ENCODE measurements at regions not wholly inside any gene's neighbourhood (a gene's known extent, or its start where the extent isn't known, plus 50 kb on each side); places are given as distances from the start of the nearest gene placed in this dataset.

DNA sequence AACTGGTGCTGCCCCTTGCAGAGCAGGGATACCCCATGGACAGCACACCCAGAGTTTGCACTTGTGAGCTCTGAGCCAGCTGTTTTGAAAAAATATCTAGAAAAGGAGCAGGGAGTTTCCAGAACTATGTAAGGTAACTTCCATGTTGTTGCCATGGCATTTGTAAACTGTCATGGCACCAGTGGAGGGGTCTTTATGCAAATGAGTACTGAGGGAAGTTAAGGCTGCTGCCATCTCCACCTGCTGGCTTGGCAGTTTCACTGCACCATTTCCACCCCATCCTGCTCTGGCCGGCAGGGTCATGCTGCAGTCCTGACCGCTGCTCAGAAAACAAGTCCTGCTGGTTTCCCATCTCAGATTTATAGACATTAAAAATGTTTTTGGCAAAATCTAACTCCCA is 52.3 kb upstream of the SNTG2 start:
- H3K4me1 ChIP-seq (ENCODE audit: control insufficient read depth in 2 of 2, insufficient read depth in 2 of 2, low read length in 1 of 2) = no peaks in the 10 kb centered on the region
- no peak overlapping the region for H3K27ac ChIP-seq (ENCODE audit: low read depth in 2 of 2, low read length in 1 of 2)
- H3K27me3 ChIP-seq (ENCODE audit: control insufficient read depth in 1 of 2, insufficient read depth in 2 of 2, low read length in 2 of 2) = no peaks in the 10 kb centered on the region
- H3K9me3 ChIP-seq (ENCODE audit: control insufficient read depth in 2 of 2, insufficient read depth in 1 of 2, low read depth in 1 of 2, low read length in 1 of 2) = peaks cover 4 to 10% of the 10 kb centered on the region in 2 donors
- no peak overlapping the region for H3K4me3 ChIP-seq (ENCODE audit: low read depth in 1 of 2, low read length in 2 of 2)
- no peaks in the 10 kb centered on the region for H3K36me3 ChIP-seq (ENCODE audit: control insufficient read depth in 2 of 2, insufficient read depth in 2 of 2, low read length in 1 of 2)
- WGBS, 2 donors = 55 to 64% methylated on average over 2 of the region's 2 CpGs

DNA sequence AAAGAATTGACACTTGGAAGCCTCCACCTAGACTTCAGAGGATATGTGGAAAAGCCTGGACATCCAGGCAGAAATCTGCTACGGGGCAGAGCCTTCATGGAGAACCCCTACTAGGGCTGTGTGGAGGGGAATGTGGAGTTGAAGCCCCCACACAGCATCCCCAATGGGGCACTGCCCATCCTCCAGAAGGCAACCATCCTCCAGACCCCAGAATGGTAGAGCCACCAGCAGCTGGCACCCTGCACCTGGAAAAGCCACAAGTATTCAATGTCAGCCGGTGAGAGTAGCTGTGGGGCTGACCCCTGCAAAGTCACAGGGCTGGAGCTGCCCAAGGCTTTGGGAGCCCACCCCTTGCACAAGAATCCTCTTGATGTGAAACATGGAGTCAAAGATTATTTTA is 53.6 kb upstream of the SNTG2 start:
- Histone ChIP-seq H3K27me3 (ENCODE audit: control insufficient read depth in 1 of 2, insufficient read depth in 2 of 2, low read length in 2 of 2) (no peaks in the 10 kb centered on the region), H3K9me3 (ENCODE audit: control insufficient read depth in 2 of 2, insufficient read depth in 1 of 2, low read depth in 1 of 2, low read length in 1 of 2) (peaks cover 4 to 10% of the 10 kb centered on the region in 2 donors), H3K4me1 (ENCODE audit: control insufficient read depth in 2 of 2, insufficient read depth in 2 of 2, low read length in 1 of 2) (no peaks in the 10 kb centered on the region), H3K36me3 (ENCODE audit: control insufficient read depth in 2 of 2, insufficient read depth in 2 of 2, low read length in 1 of 2) (no peaks in the 10 kb centered on the region), H3K4me3 (ENCODE audit: low read depth in 1 of 2, low read length in 2 of 2) (no peak overlapping the region), H3K27ac (ENCODE audit: low read depth in 2 of 2, low read length in 1 of 2) (no peak overlapping the region)
- WGBS, 2 donors = 88 to 100% methylated on average over 2 of the region's 2 CpGs

DNA sequence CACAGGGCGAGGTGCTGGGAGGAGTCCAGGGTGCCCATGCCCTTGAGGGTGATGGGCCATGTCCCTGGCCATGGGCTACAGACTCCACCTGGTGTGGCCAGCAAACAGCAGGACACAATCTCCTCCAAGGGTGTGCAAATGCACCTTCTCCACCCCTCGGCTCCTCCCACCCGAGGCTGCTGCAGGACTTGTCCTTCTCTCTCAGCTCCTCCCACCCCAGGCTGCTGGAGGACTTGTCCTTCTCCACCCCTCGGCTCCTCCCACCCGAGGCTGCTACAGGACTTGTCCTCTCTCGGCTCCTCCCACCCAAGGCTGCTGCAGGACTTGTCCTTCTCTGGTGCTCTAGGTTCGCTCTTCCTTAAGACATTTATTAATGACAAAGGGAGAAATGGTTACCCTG is 57.3 kb upstream of the SNTG2 start:
- Histone ChIP-seq H3K27ac (ENCODE audit: low read depth in 2 of 2, low read length in 1 of 2) (no peak overlapping the region), H3K36me3 (ENCODE audit: control insufficient read depth in 2 of 2, insufficient read depth in 2 of 2, low read length in 1 of 2) (no peaks in the 10 kb centered on the region), H3K27me3 (ENCODE audit: control insufficient read depth in 1 of 2, insufficient read depth in 2 of 2, low read length in 2 of 2) (no peaks in the 10 kb centered on the region), H3K4me3 (ENCODE audit: low read depth in 1 of 2, low read length in 2 of 2) (no peak overlapping the region), H3K4me1 (ENCODE audit: control insufficient read depth in 2 of 2, insufficient read depth in 2 of 2, low read length in 1 of 2) (no peaks in the 10 kb centered on the region), H3K9me3 (ENCODE audit: control insufficient read depth in 2 of 2, insufficient read depth in 1 of 2, low read depth in 1 of 2, low read length in 1 of 2) (peaks cover 4 to 10% of the 10 kb centered on the region in 2 donors)
- 27 to 37% methylated on average over 7 of the region's 7 CpGs for WGBS, 2 donors

DNA sequence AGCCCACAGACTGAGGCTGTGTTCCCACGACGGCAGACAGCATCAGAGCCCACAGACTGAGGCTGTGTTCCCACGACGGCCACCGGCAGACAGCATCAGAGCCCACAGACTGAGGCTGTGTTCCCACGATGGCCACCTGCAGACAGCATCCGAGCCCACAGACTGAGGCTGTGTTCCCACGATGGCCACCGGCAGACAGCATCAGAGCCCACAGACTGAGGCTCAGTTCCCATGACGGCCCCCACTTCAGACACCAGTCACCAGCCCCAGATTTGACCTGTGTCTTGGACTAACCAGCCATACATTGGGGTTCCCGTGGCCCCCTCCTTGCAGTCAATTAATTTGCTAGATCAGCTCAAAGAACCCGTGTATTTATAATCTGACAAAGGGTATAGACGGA is 57.8 kb upstream of the SNTG2 start:
- H3K27me3 ChIP-seq (ENCODE audit: control insufficient read depth in 1 of 2, insufficient read depth in 2 of 2, low read length in 2 of 2) = no peaks in the 10 kb centered on the region
- no peaks in the 10 kb centered on the region for H3K36me3 ChIP-seq (ENCODE audit: control insufficient read depth in 2 of 2, insufficient read depth in 2 of 2, low read length in 1 of 2)
- 79 to 85% methylated on average over 13 of the region's 13 CpGs for WGBS, 2 donors
- H3K27ac ChIP-seq (ENCODE audit: low read depth in 2 of 2, low read length in 1 of 2) = no peak overlapping the region
- H3K4me1 ChIP-seq (ENCODE audit: control insufficient read depth in 2 of 2, insufficient read depth in 2 of 2, low read length in 1 of 2) = no peaks in the 10 kb centered on the region
- no peak overlapping the region for H3K4me3 ChIP-seq (ENCODE audit: low read depth in 1 of 2, low read length in 2 of 2)
- H3K9me3 ChIP-seq (ENCODE audit: control insufficient read depth in 2 of 2, insufficient read depth in 1 of 2, low read depth in 1 of 2, low read length in 1 of 2) = peaks cover 4 to 10% of the 10 kb centered on the region in 2 donors

DNA sequence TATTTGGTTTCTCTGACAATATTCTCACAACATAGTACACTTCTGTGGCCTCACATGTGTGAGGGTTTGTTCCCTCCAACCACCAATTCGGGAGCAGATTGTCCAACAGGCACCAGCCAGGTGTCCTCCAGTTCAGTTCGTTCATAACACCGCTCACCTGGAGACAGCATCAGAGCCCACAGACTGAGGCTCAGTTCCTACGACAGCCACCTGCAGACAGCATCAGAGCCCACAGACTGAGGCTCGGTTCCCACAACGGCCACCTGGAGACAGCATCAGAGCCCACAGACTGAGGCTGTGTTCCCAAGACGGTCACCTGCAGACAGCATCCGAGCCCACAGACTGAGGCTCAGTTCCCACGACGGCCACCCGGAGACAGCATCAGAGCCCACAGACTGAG is 58.2 kb upstream of the SNTG2 start:
- Histone ChIP-seq H3K27ac (ENCODE audit: low read depth in 2 of 2, low read length in 1 of 2) (no peak overlapping the region), H3K9me3 (ENCODE audit: control insufficient read depth in 2 of 2, insufficient read depth in 1 of 2, low read depth in 1 of 2, low read length in 1 of 2) (peaks cover 4 to 10% of the 10 kb centered on the region in 2 donors), H3K27me3 (ENCODE audit: control insufficient read depth in 1 of 2, insufficient read depth in 2 of 2, low read length in 2 of 2) (no peaks in the 10 kb centered on the region), H3K36me3 (ENCODE audit: control insufficient read depth in 2 of 2, insufficient read depth in 2 of 2, low read length in 1 of 2) (no peaks in the 10 kb centered on the region), H3K4me1 (ENCODE audit: control insufficient read depth in 2 of 2, insufficient read depth in 2 of 2, low read length in 1 of 2) (no peaks in the 10 kb centered on the region), H3K4me3 (ENCODE audit: low read depth in 1 of 2, low read length in 2 of 2) (no peak overlapping the region)
- WGBS, 2 donors = 82 to 85% methylated on average over 11 of the region's 11 CpGs

DNA sequence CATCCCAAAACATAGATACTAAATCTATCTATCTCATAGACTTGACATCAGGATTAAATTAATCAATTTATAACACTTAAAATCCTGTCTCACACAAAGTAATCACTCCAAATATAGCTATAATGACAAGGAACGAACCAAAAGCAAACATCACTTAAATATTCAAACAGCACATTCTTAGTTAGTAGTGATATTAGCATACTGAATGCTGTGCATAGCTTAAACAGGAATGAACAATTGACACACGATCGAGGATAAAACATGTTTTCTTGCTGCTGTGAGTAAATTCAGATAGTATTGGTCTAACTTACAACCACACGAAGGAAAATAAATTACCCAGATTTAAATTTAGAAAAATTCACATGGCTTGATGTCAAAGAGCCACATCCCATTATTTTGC is 58.9 kb upstream of the SNTG2 start:
- Histone ChIP-seq H3K4me3 (ENCODE audit: low read depth in 1 of 2, low read length in 2 of 2) (no peak overlapping the region), H3K9me3 (ENCODE audit: control insufficient read depth in 2 of 2, insufficient read depth in 1 of 2, low read depth in 1 of 2, low read length in 1 of 2) (peaks cover 2 to 5% of the 10 kb centered on the region in 2 donors), H3K36me3 (ENCODE audit: control insufficient read depth in 2 of 2, insufficient read depth in 2 of 2, low read length in 1 of 2) (no peaks in the 10 kb centered on the region), H3K27ac (ENCODE audit: low read depth in 2 of 2, low read length in 1 of 2) (no peak overlapping the region), H3K27me3 (ENCODE audit: control insufficient read depth in 1 of 2, insufficient read depth in 2 of 2, low read length in 2 of 2) (no peaks in the 10 kb centered on the region), H3K4me1 (ENCODE audit: control insufficient read depth in 2 of 2, insufficient read depth in 2 of 2, low read length in 1 of 2) (no peaks in the 10 kb centered on the region)
- WGBS, 2 donors = 54 to 66% methylated on average over 4 of the region's 4 CpGs

DNA sequence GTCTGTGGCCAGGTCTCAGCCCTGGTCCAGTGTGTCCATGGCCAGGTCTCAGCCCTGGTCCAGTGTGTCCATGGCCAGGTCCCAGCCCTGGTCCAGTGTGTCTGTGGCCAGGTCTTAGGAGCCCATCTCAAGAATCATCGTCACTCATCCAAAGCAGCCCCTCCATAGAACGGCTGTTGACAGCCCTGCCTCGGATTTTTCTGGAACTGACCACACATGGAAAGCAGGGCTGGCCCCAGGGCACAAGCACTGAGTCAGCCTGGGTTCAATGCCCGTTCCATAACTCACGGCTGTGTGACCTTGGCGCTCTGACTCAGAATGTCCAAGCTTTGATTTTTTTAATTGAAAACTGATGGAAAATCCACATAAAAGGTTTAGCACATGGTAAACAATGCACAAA is 59.9 kb upstream of the SNTG2 start:
- H3K4me3 ChIP-seq (ENCODE audit: low read depth in 1 of 2, low read length in 2 of 2) = no peak overlapping the region
- no peaks in the 10 kb centered on the region for H3K9me3 ChIP-seq (ENCODE audit: control insufficient read depth in 2 of 2, insufficient read depth in 1 of 2, low read depth in 1 of 2, low read length in 1 of 2)
- no peaks in the 10 kb centered on the region for H3K36me3 ChIP-seq (ENCODE audit: control insufficient read depth in 2 of 2, insufficient read depth in 2 of 2, low read length in 1 of 2)
- H3K27me3 ChIP-seq (ENCODE audit: control insufficient read depth in 1 of 2, insufficient read depth in 2 of 2, low read length in 2 of 2) = no peaks in the 10 kb centered on the region
- no peak overlapping the region for H3K27ac ChIP-seq (ENCODE audit: low read depth in 2 of 2, low read length in 1 of 2)
- WGBS, 2 donors = 68 to 79% methylated on average over 6 of the region's 6 CpGs
- H3K4me1 ChIP-seq (ENCODE audit: control insufficient read depth in 2 of 2, insufficient read depth in 2 of 2, low read length in 1 of 2) = no peaks in the 10 kb centered on the region

DNA sequence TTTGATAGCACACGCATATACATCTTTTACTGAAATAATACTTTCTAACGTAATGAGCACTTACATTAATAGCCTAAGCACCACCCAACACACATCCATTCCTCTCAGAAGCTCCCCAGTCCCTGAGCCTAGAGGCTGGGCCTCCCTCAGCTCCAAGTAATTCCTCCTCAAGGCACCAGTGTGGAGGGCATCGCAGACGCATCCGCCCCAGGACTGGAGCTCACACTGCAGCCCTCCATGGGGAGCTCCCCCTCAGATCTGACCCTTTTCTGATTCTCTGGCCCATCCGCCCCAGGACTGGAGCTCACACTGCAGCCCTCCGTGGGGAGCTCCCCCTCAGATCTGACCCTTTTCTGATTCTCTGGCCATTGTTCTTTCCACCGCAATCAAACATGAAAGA is 60.4 kb upstream of the SNTG2 start:
- Histone ChIP-seq H3K36me3 (ENCODE audit: control insufficient read depth in 2 of 2, insufficient read depth in 2 of 2, low read length in 1 of 2) (no peaks in the 10 kb centered on the region), H3K9me3 (ENCODE audit: control insufficient read depth in 2 of 2, insufficient read depth in 1 of 2, low read depth in 1 of 2, low read length in 1 of 2) (no peaks in the 10 kb centered on the region), H3K4me1 (ENCODE audit: control insufficient read depth in 2 of 2, insufficient read depth in 2 of 2, low read length in 1 of 2) (no peaks in the 10 kb centered on the region), H3K27me3 (ENCODE audit: control insufficient read depth in 1 of 2, insufficient read depth in 2 of 2, low read length in 2 of 2) (no peaks in the 10 kb centered on the region), H3K4me3 (ENCODE audit: low read depth in 1 of 2, low read length in 2 of 2) (no peak overlapping the region), H3K27ac (ENCODE audit: low read depth in 2 of 2, low read length in 1 of 2) (no peak overlapping the region)
- 81 to 84% methylated on average over 8 of the region's 8 CpGs for WGBS, 2 donors

DNA sequence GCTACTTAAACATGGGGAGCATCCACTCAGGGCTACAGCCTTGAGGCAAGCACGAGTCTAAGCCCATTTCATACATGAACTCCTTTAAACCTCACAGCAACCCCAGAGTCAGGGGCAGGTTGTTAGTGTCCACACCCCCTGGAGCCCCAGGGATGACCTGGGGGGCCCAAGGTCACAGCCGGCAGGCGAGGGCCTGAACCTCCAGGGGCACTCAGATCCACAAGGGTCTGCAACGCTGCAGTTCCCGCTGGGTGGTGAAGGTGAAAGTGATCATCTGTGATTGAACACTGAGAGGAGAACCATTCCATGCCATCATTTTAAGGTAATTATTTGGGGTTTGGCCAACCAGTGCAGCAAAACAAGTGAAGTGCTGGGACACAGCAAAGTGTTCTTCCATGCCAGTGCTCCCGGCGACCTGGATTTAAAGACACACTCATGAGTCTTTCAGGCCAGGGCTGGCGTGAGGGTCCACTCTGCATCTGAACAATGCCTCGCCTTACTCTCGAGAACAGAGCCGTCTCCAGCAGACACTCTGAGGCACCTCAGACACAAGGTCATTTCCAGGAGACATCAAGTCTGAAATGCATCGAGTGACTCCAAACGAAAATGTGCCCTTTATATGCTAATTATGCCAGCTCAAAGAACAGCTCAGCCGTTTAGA is 61.6 kb upstream of the SNTG2 start:
- H3K4me3 ChIP-seq (ENCODE audit: low read depth in 1 of 2, low read length in 2 of 2) = no peak overlapping the region
- H3K27me3 ChIP-seq (ENCODE audit: control insufficient read depth in 1 of 2, insufficient read depth in 2 of 2, low read length in 2 of 2) = no peaks in the 10 kb centered on the region
- no peaks in the 10 kb centered on the region for H3K4me1 ChIP-seq (ENCODE audit: control insufficient read depth in 2 of 2, insufficient read depth in 2 of 2, low read length in 1 of 2)
- WGBS, 2 donors = 70 to 73% methylated on average over 14 of the region's 14 CpGs
- H3K36me3 ChIP-seq (ENCODE audit: control insufficient read depth in 2 of 2, insufficient read depth in 2 of 2, low read length in 1 of 2) = no peaks in the 10 kb centered on the region
- no peak overlapping the region for H3K27ac ChIP-seq (ENCODE audit: low read depth in 2 of 2, low read length in 1 of 2)
- H3K9me3 ChIP-seq (ENCODE audit: control insufficient read depth in 2 of 2, insufficient read depth in 1 of 2, low read depth in 1 of 2, low read length in 1 of 2) = no peaks in the 10 kb centered on the region

DNA sequence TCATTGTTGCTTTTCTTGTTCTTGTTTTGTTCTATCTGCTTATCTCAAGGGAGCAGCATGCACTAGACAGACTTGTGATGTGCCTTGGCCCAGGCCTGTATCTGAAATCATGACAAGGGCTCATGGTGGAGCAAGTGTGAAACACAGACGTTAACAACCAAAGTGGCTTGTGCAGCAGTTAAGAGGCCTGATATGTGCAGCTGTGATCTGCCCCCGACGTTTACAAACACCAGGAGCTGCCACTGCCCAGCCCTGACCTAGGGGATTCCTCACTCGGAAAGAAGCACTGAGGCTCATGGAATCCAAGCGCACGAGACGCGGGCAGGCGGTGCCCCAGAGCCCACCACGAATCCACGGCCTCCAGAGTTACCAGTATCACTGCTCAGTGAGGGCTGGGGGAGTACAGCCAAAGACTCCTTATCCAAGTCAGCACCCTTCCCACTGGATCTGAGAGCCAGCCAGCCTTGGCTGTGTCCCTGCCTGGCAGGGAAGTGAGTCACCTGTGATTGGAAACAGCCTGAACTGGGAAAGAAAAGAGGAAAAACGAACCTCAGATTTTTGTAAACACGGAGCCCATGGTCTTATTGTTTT is 62.3 kb upstream of the SNTG2 start:
- H3K27me3 ChIP-seq (ENCODE audit: control insufficient read depth in 1 of 2, insufficient read depth in 2 of 2, low read length in 2 of 2) = no peaks in the 10 kb centered on the region
- WGBS, 2 donors = 73 to 75% methylated on average over 13 of the region's 13 CpGs
- H3K36me3 ChIP-seq (ENCODE audit: control insufficient read depth in 2 of 2, insufficient read depth in 2 of 2, low read length in 1 of 2) = no peaks in the 10 kb centered on the region
- H3K9me3 ChIP-seq (ENCODE audit: control insufficient read depth in 2 of 2, insufficient read depth in 1 of 2, low read depth in 1 of 2, low read length in 1 of 2) = peaks cover 0 to 2% of the 10 kb centered on the region in 2 donors
- H3K27ac ChIP-seq (ENCODE audit: low read depth in 2 of 2, low read length in 1 of 2) = no peak overlapping the region
- no peak overlapping the region for H3K4me3 ChIP-seq (ENCODE audit: low read depth in 1 of 2, low read length in 2 of 2)
- no peaks in the 10 kb centered on the region for H3K4me1 ChIP-seq (ENCODE audit: control insufficient read depth in 2 of 2, insufficient read depth in 2 of 2, low read length in 1 of 2)

Data from esophagus (tissue), 2 donors.